D341Med (cell line): ENCODE measurements at regions not wholly inside any gene's neighbourhood (a gene's known extent, or its start where the extent isn't known, plus 50 kb on each side); places are given as distances from the start of the nearest gene placed in this dataset.
A peak's percentile ranks its signal among the peaks of the same experiment; 100 is the strongest.
"Not testable (repeated sequence)": the region's sequence is repeated elsewhere in the genome, so short reads cannot be mapped to it uniquely, and the experiment has no call there.

Experiments used
- DNase-seq: peaks from one replicate; pipeline ENCODE4 v3.0.0; 2012; ENCODE audit warnings: low spot score

DNA sequence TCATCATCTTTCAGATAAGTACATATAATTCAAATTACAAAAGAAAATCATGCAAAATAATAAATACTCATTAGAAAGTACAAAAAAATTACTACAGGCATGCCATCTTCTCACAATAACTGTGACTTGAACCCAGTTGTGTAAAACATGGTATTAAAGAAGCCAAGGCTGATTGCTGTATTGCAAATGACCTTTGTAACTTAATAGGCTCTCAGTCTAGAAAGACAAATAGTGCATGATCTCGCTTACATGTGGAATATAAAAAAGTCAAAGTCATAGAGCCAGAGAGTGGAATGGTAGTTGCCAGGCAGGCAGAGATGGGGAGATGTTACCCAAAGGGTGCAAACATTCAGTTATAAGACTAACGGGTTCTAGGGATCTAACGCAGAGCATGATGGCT lies 626.1 kb downstream of the COL12A1 start:
- DNase-seq, result no peak

DNA sequence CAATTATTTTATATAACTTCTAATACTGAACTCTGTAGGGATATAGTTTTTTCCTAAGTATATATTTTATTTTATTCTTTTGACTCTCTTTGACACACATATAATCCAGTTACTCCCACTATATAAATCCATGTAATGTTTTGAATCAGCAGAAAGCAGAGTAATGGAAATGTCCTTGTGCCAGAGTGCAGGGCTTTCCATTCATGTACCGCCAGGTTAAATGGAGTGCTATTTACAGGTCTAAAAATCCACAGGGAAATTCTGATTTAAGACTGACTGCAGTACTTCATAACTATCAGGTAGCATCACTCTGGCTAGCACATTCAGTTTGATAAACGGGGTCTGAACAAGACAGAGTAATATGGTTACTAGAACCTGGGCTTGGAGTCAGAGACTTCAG lies 626.8 kb downstream of the COL12A1 start:
- DNase-seq, result no peak

GRCh38 chr6:74578339-74578738 lies 627.5 kb downstream of the COL12A1 start:
- no peak for DNase-seq

DNA sequence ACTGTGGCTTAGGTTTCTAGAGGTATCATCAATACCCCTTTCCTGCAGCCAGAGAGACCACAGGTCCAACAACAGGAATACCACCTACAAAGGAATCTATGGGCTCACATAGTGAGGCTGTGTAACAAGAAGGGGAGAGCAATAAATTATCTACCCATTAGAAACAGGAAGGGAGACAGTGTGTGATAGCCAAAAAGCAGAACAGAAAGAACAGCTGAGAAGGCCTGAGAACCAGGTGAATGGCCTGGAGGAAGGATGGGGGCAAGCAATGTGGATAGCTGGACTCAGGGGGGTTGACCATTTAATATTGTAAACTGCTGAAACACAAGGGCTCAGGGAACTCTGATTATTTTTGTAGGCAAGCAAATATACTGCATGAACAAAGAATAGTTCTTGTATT lies 628.2 kb downstream of the COL12A1 start:
- DNase-seq, result no peak

DNA sequence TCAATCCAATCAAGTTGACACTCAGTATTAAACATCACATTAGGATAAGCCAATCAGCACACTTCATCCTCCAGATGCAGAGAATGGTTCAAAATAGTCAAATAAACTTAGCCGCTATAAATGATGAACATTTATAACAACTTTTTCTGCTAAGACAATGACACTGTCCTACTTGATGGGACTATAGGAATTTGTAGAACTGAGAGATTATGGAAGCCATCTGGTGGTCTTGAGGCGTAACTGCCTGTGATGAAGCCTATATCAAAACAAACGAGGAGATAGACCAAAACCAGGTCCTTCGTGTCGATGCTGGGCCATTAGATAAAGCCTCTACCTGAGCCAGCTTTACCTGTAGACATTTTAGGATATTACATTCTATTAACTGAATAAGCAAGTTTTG lies 631.1 kb downstream of the COL12A1 start:
- peak; percentile 51 for DNase-seq

- DNase-seq, result no peak
Measured at GRCh38 chr6:74573613-74574012, 632.2 kb downstream of the COL12A1 start.

DNA sequence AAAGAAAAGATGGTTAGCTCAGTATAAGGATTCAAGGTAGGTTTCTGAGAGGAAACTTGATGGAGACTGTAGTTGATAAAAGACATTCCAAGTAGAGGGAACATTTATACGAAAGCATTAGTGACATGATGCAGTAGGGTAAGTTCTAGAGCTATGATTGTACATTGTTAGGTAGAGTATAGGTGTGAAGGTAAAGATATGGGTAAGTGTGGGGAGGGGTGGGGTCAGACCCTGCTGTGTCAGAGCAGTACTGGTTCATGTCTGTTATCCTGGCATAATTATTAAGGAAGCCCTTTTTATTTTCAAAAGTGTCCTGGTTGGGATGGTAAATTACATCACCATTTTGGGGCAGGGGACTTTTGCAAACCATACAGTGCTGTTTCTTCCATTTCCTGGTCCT lies 635.8 kb downstream of the COL12A1 start:
- no peak for DNase-seq

DNA sequence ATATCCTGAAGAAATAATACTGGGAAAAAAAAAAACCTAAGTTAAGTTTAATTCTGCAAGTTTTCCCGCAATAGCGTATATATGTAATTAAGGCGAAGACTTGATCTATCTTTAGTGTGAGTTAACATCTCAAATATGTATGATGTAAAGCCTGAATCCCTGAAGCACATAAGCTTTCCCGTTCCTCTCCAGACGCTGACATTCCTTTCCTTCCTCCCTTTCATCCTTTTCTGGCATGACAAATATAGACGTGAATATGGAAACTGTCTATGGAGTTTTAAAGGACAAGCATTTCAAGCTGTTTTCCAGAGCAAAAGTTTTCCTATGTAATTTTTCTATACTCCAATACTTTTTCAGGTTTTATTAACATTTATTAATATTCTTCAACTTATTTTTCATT lies 637.0 kb downstream of the COL12A1 start:
- DNase-seq, result no peak

- DNase-seq, result not testable (repeated sequence)
Measured at GRCh38 chr6:74567923-74568290, 637.9 kb downstream of the COL12A1 start.

DNA sequence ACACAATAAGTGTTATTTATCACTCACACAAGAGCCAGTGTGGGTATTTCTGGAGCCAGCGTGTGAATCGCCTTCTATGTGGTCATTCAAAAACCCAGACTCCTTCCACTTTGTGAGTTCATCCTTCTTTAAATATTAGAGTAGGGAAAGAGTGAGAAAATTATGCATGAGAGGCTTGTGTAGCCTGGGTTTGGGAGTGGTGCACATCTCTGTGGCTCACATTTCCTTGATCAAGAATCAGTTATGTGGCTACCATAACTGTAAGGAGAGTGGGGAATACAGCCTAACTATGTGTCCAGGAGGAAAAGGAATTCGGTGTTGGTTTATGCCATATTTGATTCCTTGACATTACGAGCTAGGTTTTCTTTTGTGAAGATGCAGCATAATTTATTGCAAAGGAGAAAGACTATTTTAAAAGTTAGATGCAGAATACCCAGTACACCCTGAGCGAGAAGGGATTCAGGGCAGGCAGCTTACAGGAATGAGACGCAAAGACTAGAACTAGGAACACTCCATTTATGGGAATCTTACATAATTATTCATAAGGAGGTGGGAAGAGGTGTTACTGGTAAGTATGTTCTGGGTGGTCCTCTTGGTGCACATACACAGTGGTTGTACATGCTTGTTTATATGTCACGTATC lies 638.5 kb downstream of the COL12A1 start:
- no peak for DNase-seq

- no peak for DNase-seq
Measured at GRCh38 chr6:74557236-74557635, 648.6 kb downstream of the COL12A1 start.

- DNase-seq, result no peak
Measured at GRCh38 chr6:74554041-74554440, 651.8 kb downstream of the COL12A1 start.

- no peak for DNase-seq
Measured at GRCh38 chr6:74551896-74552295, 654.0 kb downstream of the COL12A1 start.

GRCh38 chr6:74550821-74551220 lies 655.0 kb downstream of the COL12A1 start:
- DNase-seq, result no peak

- no peak for DNase-seq
Measured at GRCh38 chr6:74549746-74550145, 656.1 kb downstream of the COL12A1 start.

- no peak for DNase-seq
Measured at GRCh38 chr6:74534465-74535211, 671.2 kb downstream of the COL12A1 start.

DNA sequence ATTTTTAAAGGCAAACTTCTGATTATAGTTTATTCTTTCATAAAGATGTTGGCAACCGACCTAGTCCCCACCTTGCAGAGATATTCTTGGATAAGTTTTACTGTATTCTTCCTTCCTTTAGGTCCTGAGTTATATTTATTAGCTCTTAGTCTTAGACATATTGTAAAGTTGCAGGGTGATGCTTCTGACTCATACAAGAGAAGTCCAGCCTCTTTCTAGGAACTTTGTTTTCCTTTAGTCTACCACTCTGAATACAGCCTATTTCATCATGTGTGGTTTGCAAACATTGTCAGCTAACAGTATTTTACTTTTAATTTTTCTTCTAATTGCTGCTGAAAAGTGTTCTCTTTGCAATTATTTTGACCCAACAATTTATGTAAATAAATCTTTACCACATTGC lies 686.7 kb downstream of the COL12A1 start:
- no peak for DNase-seq

DNA sequence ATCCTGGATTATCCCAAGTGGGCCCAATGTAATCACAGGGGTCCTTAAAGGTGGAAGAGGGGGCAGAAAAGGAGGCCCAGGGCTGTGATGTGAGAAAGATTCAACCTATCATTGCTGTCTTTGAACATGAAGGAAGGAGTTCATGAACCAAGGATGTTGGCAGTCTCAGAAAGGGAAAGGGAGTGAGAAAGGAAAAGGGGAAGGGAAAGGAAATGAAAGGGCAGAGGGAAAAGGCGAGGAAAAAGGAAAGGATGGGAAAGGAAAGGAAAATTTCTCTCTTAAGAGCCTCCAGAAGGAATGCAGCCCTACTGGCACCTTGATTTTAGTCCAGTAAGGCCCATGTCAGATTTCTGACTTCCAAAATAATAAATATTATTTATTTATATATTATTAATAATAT lies 687.8 kb downstream of the COL12A1 start:
- no peak for DNase-seq

DNA sequence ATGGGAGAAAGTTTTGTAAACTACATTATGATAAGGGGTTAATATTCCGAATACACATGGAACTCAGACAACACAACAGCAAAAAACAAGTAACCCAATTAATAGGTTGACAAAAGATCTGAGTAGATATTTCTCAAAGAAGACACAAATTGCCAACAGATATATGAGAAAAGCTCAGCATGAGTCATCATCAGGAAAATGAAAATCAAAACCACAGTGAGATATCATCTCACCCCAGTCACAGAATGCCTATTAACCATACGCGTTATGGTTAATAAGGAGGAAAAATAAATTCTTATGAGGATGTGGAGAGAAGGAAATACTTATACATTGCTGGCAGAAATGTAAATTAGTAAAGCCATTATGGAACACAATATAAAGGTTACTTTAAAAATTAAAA lies 695.0 kb downstream of the COL12A1 start:
- DNase-seq, result no peak

DNA sequence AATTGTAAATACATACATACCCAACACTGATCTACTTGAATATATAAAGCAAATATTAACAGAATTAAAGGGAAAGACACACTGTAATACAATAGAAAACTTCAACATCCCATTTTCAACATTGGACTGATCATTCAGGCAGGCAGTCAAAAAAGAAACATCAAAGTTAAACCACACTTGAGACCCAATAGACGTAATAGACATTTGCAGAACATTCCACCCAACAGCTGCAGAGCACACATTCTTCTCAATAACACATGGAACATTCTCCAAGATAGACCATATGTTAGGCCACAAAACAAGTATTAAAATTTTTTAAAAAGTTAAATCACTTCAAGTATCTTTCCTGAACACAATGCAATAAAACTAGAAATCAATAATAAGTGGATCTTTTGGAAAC lies 698.2 kb downstream of the COL12A1 start:
- DNase-seq, result no peak

DNA sequence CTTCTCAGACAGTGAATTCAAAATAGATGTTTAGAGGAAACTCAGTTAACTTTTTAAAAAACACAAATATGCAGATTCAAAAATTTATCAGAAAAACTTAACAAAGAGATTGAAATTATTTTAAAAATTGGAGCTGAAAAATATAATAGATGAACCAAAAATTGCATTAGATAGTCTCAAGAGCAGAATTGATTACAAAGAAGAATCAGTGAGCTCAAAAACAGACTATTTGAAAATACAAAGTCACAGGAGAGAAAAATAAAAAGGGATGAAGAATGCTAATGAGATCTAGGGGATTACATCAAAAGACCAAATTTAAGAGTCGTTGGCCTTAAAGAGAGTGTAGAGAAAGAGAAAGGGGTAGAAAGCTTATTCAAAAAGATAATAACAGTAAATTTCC lies 700.5 kb downstream of the COL12A1 start:
- no peak for DNase-seq

- DNase-seq, result no peak
Measured at GRCh38 chr6:74504941-74505340, 700.9 kb downstream of the COL12A1 start.

DNA sequence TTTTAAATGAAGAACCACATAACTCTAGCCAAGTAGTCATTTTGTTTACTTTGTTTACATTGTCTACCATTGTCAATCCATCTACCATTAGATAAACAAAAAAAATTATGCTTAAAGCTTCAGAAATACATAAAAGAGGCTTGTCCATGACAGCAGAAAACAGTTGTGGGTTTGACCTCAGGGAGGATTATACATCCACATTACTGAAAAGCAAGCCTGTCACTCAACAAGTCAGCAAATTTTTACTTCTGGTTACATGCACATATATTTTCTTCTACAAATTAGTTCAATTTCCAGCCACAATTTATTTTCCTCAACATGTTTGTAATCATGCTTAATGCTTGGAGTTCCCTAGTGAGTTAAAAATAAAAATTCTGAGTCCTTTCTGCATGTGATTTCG lies 713.3 kb downstream of the COL12A1 start:
- no peak for DNase-seq

GRCh38 chr6:74491844-74492374 lies 713.9 kb downstream of the COL12A1 start:
- no peak for DNase-seq
